Transverse colon (tissue), 4 donors: ENCODE measurements at regions not wholly inside any gene's neighbourhood (a gene's known extent, or its start where the extent isn't known, plus 50 kb on each side); places are given as distances from the start of the nearest gene placed in this dataset.

Experiments
- DNase-seq: peaks from one replicate; pipeline ENCODE4 v3.0.0-alpha.2; 2019
- H3K27ac ChIP-seq, 4 donors: fragments of 200-600 bp; sonication (generic); 2 replicates each; pipeline ENCODE4 v1.5.1; 2016 to 2018; ENCODE audit warnings: inconsistent platforms in 4 of 4
- H3K27me3 ChIP-seq: fragments of 200-600 bp; sonication (generic); 2 replicates; pipeline ENCODE4 v1.5.1; 2017; ENCODE audit warnings: inconsistent platforms
- H3K36me3 ChIP-seq, 4 donors: fragments of 200-600 bp; sonication (generic); 2 replicates each; pipeline ENCODE4 v1.5.1; 2017 to 2019; ENCODE audit warnings: inconsistent platforms in 4 of 4
- H3K4me1 ChIP-seq, 4 donors: fragments of 200-600 bp; sonication (generic); 2 replicates each; pipeline ENCODE4 v1.5.1; 2017 to 2020; ENCODE audit warnings: inconsistent platforms in 4 of 4
- H3K4me3 ChIP-seq, 4 donors: fragments of 200-600 bp; sonication (generic); 1 replicate in 1 of 4; 2 replicates in 3 of 4; pipeline versions ENCODE4 v1.5.1 to v1.6.1; 2017 to 2019; ENCODE audit warnings: inconsistent platforms in 4 of 4
- H3K9me3 ChIP-seq, 2 donors: fragments of 200-600 bp; sonication (generic); 2 replicates each; pipeline ENCODE4 v1.5.1; 2017 to 2019; ENCODE audit warnings: inconsistent platforms in 2 of 2
- EP300 ChIP-seq: sonication (generic); formaldehyde crosslinking; IDR thresholded peaks from one replicate; pipeline ENCODE4 v1.6.1; 2017; ENCODE audit warnings: antibody characterized with exemption, low read depth
- POLR2A ChIP-seq: fragments of 450-650 bp; IDR thresholded peaks from one replicate; pipeline ENCODE4 v1.6.1; 2016; ENCODE audit warnings: antibody characterized with exemption, mild to moderate bottlenecking, moderate library complexity
- POLR2AphosphoS5 ChIP-seq, 3 donors: sonication (generic); formaldehyde crosslinking; IDR thresholded peaks; one replicate each; pipeline ENCODE4 v1.6.1; 2016; ENCODE audit warnings: antibody characterized with exemption in 3 of 3
- whole genome bisulfite sequencing, 2 donors: methylation state at CpG; one replicate each; pipeline ENCODE4 v1.1.5; 2018; ENCODE audit warnings: low coverage in 1 of 2; 5-methylcytosine and 5-hydroxymethylcytosine counted together
- in situ Hi-C, 4 donors: fragments of 200-750 bp; cut with MboI; loops; one replicate each; pipeline versions ENCODE4 v1.15.0 to v1.15.1; 2017; ENCODE audit warnings: low sequenced_read_pairs in 3 of 4, low pct_ligation_motif_present in 1 of 4, low pct_unique_long_range_greater_than_20kb in 1 of 4
- intact Hi-C: fragments of 100-400 bp; cut with DNase I; formaldehyde crosslinking; loops from one replicate; pipeline ENCODE4 v1.15.1; 2023; ENCODE audit warnings: low total_unique reads
- TF ChIP-seq, protein P1 (sequence below), 5 experiments: fragments of 200-600 bp in 3 of 5; fragments of 450-650 bp in 2 of 5; sonication (generic) in 3 of 5; IDR thresholded peaks; 1 replicate in 2 of 5; 2 replicates in 3 of 5; pipeline ENCODE4 v1.5.1; 2016 to 2017; ENCODE audit warnings: antibody characterized with exemption in 5 of 5, inconsistent platforms in 3 of 5, mild to moderate bottlenecking in 2 of 5, moderate library complexity in 1 of 5

DNA sequence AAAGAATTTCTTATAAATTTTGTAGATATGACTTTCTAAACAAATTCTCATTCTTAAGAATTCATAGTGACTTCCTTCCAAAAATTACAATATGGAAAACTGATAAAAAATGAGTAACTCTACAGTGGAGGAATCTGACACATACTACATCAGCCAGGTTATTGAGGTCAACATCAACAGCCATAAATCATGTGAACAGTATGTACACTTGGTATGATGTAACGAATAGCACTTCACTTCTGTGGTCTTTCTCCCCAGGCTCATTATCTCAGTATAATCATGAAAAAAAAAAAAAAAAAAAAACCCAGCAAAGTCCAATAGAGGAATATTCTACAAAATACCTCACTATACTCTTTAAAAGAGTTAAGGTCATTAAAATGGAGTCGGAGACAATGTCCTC is 111.2 kb upstream of the SUCLG2 start:
- Histone ChIP-seq H3K36me3 (no peaks in the 10 kb centered on the region), H3K4me1 (no peaks in the 10 kb centered on the region), H3K9me3 (peaks cover 9 to 21% of the 10 kb centered on the region in 2 donors), H3K4me3 (no peak overlapping the region), H3K27ac (no peak overlapping the region), H3K27me3 (no peaks in the 10 kb centered on the region)
- intact Hi-C loops (no loop called here), in situ Hi-C loops (no loop called here)
- no peak for DNase-seq
- no peak for TF ChIP-seq EP300
- TF ChIP-seq, protein P1, sequence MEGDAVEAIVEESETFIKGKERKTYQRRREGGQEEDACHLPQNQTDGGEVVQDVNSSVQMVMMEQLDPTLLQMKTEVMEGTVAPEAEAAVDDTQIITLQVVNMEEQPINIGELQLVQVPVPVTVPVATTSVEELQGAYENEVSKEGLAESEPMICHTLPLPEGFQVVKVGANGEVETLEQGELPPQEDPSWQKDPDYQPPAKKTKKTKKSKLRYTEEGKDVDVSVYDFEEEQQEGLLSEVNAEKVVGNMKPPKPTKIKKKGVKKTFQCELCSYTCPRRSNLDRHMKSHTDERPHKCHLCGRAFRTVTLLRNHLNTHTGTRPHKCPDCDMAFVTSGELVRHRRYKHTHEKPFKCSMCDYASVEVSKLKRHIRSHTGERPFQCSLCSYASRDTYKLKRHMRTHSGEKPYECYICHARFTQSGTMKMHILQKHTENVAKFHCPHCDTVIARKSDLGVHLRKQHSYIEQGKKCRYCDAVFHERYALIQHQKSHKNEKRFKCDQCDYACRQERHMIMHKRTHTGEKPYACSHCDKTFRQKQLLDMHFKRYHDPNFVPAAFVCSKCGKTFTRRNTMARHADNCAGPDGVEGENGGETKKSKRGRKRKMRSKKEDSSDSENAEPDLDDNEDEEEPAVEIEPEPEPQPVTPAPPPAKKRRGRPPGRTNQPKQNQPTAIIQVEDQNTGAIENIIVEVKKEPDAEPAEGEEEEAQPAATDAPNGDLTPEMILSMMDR (IDR thresholded peaks at IDR 0.05), result no peak
- no peak for TF ChIP-seq POLR2A
- TF ChIP-seq POLR2AphosphoS5 (IDR thresholded peaks at IDR 0.05), result no peak
- 54 to 86% methylated on average over 1 to 2 of the region's 2 CpGs for WGBS, 2 donors

DNA sequence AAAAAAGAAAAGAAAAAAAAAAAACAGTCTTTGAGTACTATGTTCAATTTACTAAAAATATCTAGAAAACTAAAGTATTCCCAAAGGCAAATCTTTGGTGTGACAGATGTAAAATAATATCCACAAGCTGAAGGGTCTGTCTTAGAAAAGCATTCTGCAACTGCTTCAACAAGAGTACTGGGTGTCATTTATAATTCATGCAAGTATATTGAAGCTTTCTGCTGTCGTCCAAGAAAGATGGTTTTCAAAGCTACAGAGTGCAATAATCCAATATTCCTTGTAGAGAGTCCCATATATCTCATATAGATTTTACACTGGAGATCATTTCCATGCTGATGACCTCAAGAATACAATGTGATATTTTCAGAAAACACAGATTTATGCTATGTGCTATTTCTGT is 90.9 kb upstream of the SUCLG2 start:
- DNase-seq, result no peak
- Histone ChIP-seq H3K4me3 (no peak overlapping the region), H3K27ac (no peak overlapping the region), H3K9me3 (peaks cover 0 to 7% of the 10 kb centered on the region in 2 donors), H3K4me1 (no peaks in the 10 kb centered on the region), H3K36me3 (no peaks in the 10 kb centered on the region), H3K27me3 (no peaks in the 10 kb centered on the region)
- TF ChIP-seq POLR2A (no peak), POLR2AphosphoS5 (IDR thresholded peaks at IDR 0.05) (no peak), EP300 (no peak)
- TF ChIP-seq, protein P1 (IDR thresholded peaks at IDR 0.05), result no peak
- 79 to 80% methylated on average over 1 of the region's 1 CpG for WGBS, 2 donors
- in situ Hi-C loops (no loop called here), intact Hi-C loops (no loop called here)

DNA sequence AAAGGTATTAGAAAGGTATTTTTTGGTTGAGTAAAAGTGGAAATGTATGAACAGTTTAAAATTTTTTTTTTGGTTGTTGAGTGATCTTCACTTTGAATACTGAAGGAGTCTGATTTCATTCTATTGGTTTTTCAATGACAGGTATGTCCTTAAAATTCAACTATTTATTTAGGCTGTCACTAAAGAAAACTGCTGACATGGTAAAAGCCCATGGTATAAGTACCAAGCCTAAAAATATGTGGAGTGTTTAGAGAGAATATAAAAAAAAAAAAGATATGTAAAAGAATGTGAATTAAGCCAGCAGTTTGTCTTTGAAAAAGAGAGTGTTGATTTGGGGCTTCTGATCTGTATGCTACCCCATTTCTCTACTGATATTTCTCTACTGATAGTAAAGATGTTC is 90.3 kb upstream of the SUCLG2 start:
- DNase-seq, result no peak
- no peak overlapping the region for H3K4me3 ChIP-seq
- TF ChIP-seq, protein P1 (IDR thresholded peaks at IDR 0.05), result no peak
- no peak for TF ChIP-seq POLR2AphosphoS5 (IDR thresholded peaks at IDR 0.05)
- TF ChIP-seq EP300, result no peak
- no peak for TF ChIP-seq POLR2A
- intact Hi-C loops (no loop called here), in situ Hi-C loops (no loop called here)
- H3K9me3 ChIP-seq, result peaks cover 0 to 7% of the 10 kb centered on the region in 2 donors
- H3K36me3 ChIP-seq, result no peaks in the 10 kb centered on the region
- H3K27ac ChIP-seq, result no peak overlapping the region
- H3K27me3 ChIP-seq, result no peaks in the 10 kb centered on the region
- no peaks in the 10 kb centered on the region for H3K4me1 ChIP-seq

DNA sequence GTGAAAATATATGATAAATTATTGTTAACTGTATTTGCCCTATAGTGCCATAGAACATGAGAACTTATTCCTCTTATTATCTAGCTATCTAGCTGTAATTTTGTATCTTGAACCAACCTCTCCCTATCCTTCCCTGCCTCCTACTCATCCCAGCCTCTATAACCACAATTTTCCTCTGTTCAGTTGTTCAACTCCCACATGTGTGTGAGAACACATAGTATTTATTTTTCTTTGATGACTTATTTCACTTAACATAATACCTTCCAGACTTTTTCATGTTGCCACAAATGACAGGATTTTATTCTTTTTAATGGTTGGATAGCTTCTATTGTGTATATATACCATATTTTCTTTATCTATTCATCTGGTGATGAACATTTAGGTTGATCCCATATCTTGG is 85.4 kb upstream of the SUCLG2 start:
- DNase-seq, result no peak
- no peaks in the 10 kb centered on the region for H3K4me1 ChIP-seq
- no peak overlapping the region for H3K27ac ChIP-seq
- in situ Hi-C loops, result no loop called here
- TF ChIP-seq POLR2AphosphoS5 (IDR thresholded peaks at IDR 0.05) (no peak), EP300 (no peak), POLR2A (no peak)
- TF ChIP-seq, protein P1 (IDR thresholded peaks at IDR 0.05), result no peak
- H3K36me3 ChIP-seq, result no peaks in the 10 kb centered on the region
- no peaks in the 10 kb centered on the region for H3K27me3 ChIP-seq
- intact Hi-C loops, result no loop called here
- peaks cover 0 to 7% of the 10 kb centered on the region in 2 donors for H3K9me3 ChIP-seq
- no peak overlapping the region for H3K4me3 ChIP-seq
